Body of pancreas (tissue), 4 donors: ENCODE measurements at regions not wholly inside any gene's neighbourhood (a gene's known extent, or its start where the extent isn't known, plus 50 kb on each side); places are given as distances from the start of the nearest gene placed in this dataset.

ENCODE experiments used
- ATAC-seq: fragments of 150-250 bp; one replicate; pipeline ENCODE4 v1.9.1; 2016
- DNase-seq, 4 donors: peaks; one replicate each; pipeline ENCODE4 v3.0.0-alpha.2; 2019
- H3K27ac ChIP-seq, 4 donors: fragments of 200-600 bp; sonication (generic); 1 replicate in 3 of 4; 2 replicates in 1 of 4; pipeline versions ENCODE4 v1.5.1 to v1.6.1; 2016 to 2019; ENCODE audit warnings: mild to moderate bottlenecking in 1 of 4, mixed read lengths in 1 of 4, moderate library complexity in 1 of 4
- H3K27me3 ChIP-seq, 2 donors: fragments of 200-600 bp; sonication (generic); one replicate each; pipeline ENCODE4 v1.6.0; 2016; ENCODE audit warnings: mild to moderate bottlenecking in 1 of 2
- H3K36me3 ChIP-seq, 2 donors: fragments of 200-600 bp; sonication (generic); replicated peaks in 1 of 2; 2 replicates each; pipeline ENCODE4 v1.5.1; 2016; ENCODE audit warnings: low read depth in 2 of 2; ENCODE audit not compliant: insufficient read depth in 1 of 2
- H3K4me1 ChIP-seq: fragments of 200-600 bp; sonication (generic); one replicate; pipeline ENCODE4 v1.6.0; 2016
- H3K4me3 ChIP-seq, 2 donors: fragments of 200-600 bp; sonication (generic); 1 replicate in 1 of 2; 2 replicates in 1 of 2; pipeline ENCODE4 v1.5.1; 2016 to 2019
- H3K9me3 ChIP-seq, 3 donors: fragments of 200-600 bp; sonication (generic); 1 replicate in 2 of 3; 2 replicates in 1 of 3; pipeline ENCODE4 v1.5.1; 2016
- CTCF ChIP-seq, 7 experiments: fragments of 450-650 bp in 4 of 7; fragments of 200-600 bp in 3 of 7; sonication (generic) in 3 of 7; IDR thresholded peaks; one replicate each; pipeline ENCODE4 v1.5.1; 2016 to 2019; ENCODE audit warnings: antibody characterized with exemption in 7 of 7
- POLR2A ChIP-seq, 3 donors: fragments of 450-650 bp; IDR thresholded peaks; one replicate each; pipeline ENCODE4 v1.6.1; 2016; ENCODE audit warnings: antibody characterized with exemption in 3 of 3, mild to moderate bottlenecking in 2 of 3
- WGBS, 2 donors: methylation state at CpG; one replicate each; pipeline ENCODE4 v1.1.5; 2017; 5-methylcytosine and 5-hydroxymethylcytosine counted together
- intact Hi-C: fragments of 100-400 bp; cut with DNase I; formaldehyde crosslinking; loops from one replicate; pipeline ENCODE4 v1.15.1; 2023

- no peak for TF ChIP-seq POLR2A (IDR thresholded peaks at IDR 0.05)
- no peak for TF ChIP-seq CTCF (IDR thresholded peaks at IDR 0.05)
- H3K27ac ChIP-seq = no peak overlapping the region
- intact Hi-C loops = no loop called here
- no peak for ATAC-seq
- no peak overlapping the region for H3K4me3 ChIP-seq
- H3K36me3 ChIP-seq = no peaks in the 10 kb centered on the region
- WGBS, 2 donors = 52 to 59% methylated on average over 15 of the region's 15 CpGs
- no peaks in the 10 kb centered on the region for H3K4me1 ChIP-seq
- no peaks in the 10 kb centered on the region for H3K27me3 ChIP-seq
- H3K9me3 ChIP-seq = no peaks in the 10 kb centered on the region
- DNase-seq = no peak
Observed at GRCh38 chr2:175630280-175631244, 371.5 kb downstream of the LNPK start.

- Histone ChIP-seq H3K4me3 (no peak overlapping the region), H3K9me3 (no peaks in the 10 kb centered on the region), H3K4me1 (no peaks in the 10 kb centered on the region), H3K27ac (no peak overlapping the region), H3K27me3 (no peaks in the 10 kb centered on the region), H3K36me3 (no peaks in the 10 kb centered on the region)
- no peak for ATAC-seq
- no peak for DNase-seq
- TF ChIP-seq CTCF (IDR thresholded peaks at IDR 0.05) (no peak), POLR2A (IDR thresholded peaks at IDR 0.05) (no peak)
- intact Hi-C loops = no loop called here
Observed at GRCh38 chr2:175628243-175628642, 373.8 kb downstream of the LNPK start.

- Histone ChIP-seq H3K36me3 (no peaks in the 10 kb centered on the region), H3K27me3 (no peaks in the 10 kb centered on the region), H3K27ac (no peak overlapping the region), H3K4me1 (no peaks in the 10 kb centered on the region), H3K9me3 (no peaks in the 10 kb centered on the region), H3K4me3 (no peak overlapping the region)
- TF ChIP-seq POLR2A (IDR thresholded peaks at IDR 0.05) = no peak
- no peak for TF ChIP-seq CTCF (IDR thresholded peaks at IDR 0.05)
- intact Hi-C loops = no loop called here
- no peak for ATAC-seq
- no peak for DNase-seq
Observed at GRCh38 chr2:175627405-175627804, 374.7 kb downstream of the LNPK start.

DNA sequence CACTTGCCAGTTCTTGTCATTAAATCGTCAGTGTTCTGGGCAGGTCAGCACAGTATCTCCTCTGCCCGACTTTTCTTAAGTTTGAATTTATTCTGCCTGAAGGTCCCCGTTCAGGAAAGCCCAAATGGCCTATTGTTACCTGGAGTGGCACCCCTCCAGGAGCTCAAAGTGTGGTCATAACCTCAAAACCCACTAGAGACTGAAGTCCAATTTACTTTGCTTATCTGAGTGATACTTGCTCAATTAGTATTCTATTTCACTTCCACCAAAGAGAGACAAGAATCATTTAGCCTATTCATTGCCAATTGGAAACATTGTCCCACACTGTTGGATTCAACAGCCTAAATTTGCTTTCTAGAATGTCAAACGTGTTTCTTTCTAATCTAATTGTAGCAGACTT lies 375.3 kb downstream of the LNPK start:
- Histone ChIP-seq H3K27me3 (no peaks in the 10 kb centered on the region), H3K36me3 (no peaks in the 10 kb centered on the region), H3K4me1 (no peaks in the 10 kb centered on the region), H3K9me3 (no peaks in the 10 kb centered on the region), H3K4me3 (no peak overlapping the region), H3K27ac (no peak overlapping the region)
- no peak for ATAC-seq
- 32 to 34% methylated on average over 4 of the region's 4 CpGs for WGBS, 2 donors
- no peak for DNase-seq
- TF ChIP-seq CTCF (IDR thresholded peaks at IDR 0.05) (no peak), POLR2A (IDR thresholded peaks at IDR 0.05) (no peak)
- intact Hi-C loops = no loop called here

- H3K27ac ChIP-seq = no peak overlapping the region
- H3K4me1 ChIP-seq = no peaks in the 10 kb centered on the region
- TF ChIP-seq POLR2A (IDR thresholded peaks at IDR 0.05) (no peak), CTCF (IDR thresholded peaks at IDR 0.05) (no peak)
- H3K4me3 ChIP-seq = no peak overlapping the region
- ATAC-seq (no peak), DNase-seq (no peak)
- 50 to 62% methylated on average over 5 of the region's 5 CpGs for WGBS, 2 donors
- no peaks in the 10 kb centered on the region for H3K9me3 ChIP-seq
- H3K36me3 ChIP-seq = no peaks in the 10 kb centered on the region
- H3K27me3 ChIP-seq = no peaks in the 10 kb centered on the region
- intact Hi-C loops = no loop called here
Observed at GRCh38 chr2:175624785-175625184, 377.3 kb downstream of the LNPK start.
